ENCODE measurements at regions not wholly inside any gene's neighbourhood (a gene's known extent, or its start where the extent isn't known, plus 50 kb on each side); places are given as distances from the start of the nearest gene placed in this dataset.

GRCh38 chr17:36679815-36680467 lies 78.6 kb downstream of the MRM1 start:
- TF ChIP-seq CTCF (IDR thresholded peaks at IDR 0.05), result no peak
- Histone ChIP-seq H3K4me3 (no peak overlapping the region), H3K27ac (no peak overlapping the region), H3K27me3 (no peaks in the 10 kb centered on the region), H3K4me1 (no peaks in the 10 kb centered on the region), H3K9me3 (no peaks in the 10 kb centered on the region), H3K36me3 (no peaks in the 10 kb centered on the region)
- intact Hi-C loops (cut with DNase I), result no loop called here
- DNase-seq (no peak), ATAC-seq (no peak)

- no peak overlapping the region for H3K4me3 ChIP-seq
- intact Hi-C loops (cut with DNase I), result no loop called here
- TF ChIP-seq CTCF (IDR thresholded peaks at IDR 0.05), result no peak
- no peak overlapping the region for H3K27ac ChIP-seq
- no peaks in the 10 kb centered on the region for H3K4me1 ChIP-seq
- H3K9me3 ChIP-seq, result no peaks in the 10 kb centered on the region
- no peaks in the 10 kb centered on the region for H3K27me3 ChIP-seq
- ATAC-seq, result no peak
- no peak for DNase-seq
- H3K36me3 ChIP-seq, result no peaks in the 10 kb centered on the region
Observed at GRCh38 chr17:36680701-36681202, 79.4 kb downstream of the MRM1 start.

GRCh38 chr17:36682773-36683172 lies 81.4 kb downstream of the MRM1 start:
- no peak overlapping the region for H3K4me3 ChIP-seq
- no peak overlapping the region for H3K27ac ChIP-seq
- H3K36me3 ChIP-seq, result no peaks in the 10 kb centered on the region
- TF ChIP-seq CTCF (IDR thresholded peaks at IDR 0.05), result no peak
- intact Hi-C loops (cut with DNase I), result no loop called here
- DNase-seq (no peak), ATAC-seq (no peak)
- no peaks in the 10 kb centered on the region for H3K9me3 ChIP-seq
- no peaks in the 10 kb centered on the region for H3K4me1 ChIP-seq
- H3K27me3 ChIP-seq, result no peaks in the 10 kb centered on the region

GRCh38 chr17:36683387-36683786 lies 82.0 kb downstream of the MRM1 start:
- Histone ChIP-seq H3K36me3 (no peaks in the 10 kb centered on the region), H3K27me3 (no peaks in the 10 kb centered on the region), H3K4me1 (no peaks in the 10 kb centered on the region), H3K4me3 (no peak overlapping the region), H3K27ac (no peak overlapping the region), H3K9me3 (no peaks in the 10 kb centered on the region)
- no peak for DNase-seq
- intact Hi-C loops (cut with DNase I), result no loop called here
- no peak for ATAC-seq
- no peak for TF ChIP-seq CTCF (IDR thresholded peaks at IDR 0.05)

- H3K4me1 ChIP-seq, result no peaks in the 10 kb centered on the region
- no peaks in the 10 kb centered on the region for H3K9me3 ChIP-seq
- no peak for TF ChIP-seq CTCF (IDR thresholded peaks at IDR 0.05)
- no peaks in the 10 kb centered on the region for H3K36me3 ChIP-seq
- DNase-seq (no peak), ATAC-seq (no peak)
- no peak overlapping the region for H3K27ac ChIP-seq
- intact Hi-C loops (cut with DNase I), result no loop called here
- no peak overlapping the region for H3K4me3 ChIP-seq
- no peaks in the 10 kb centered on the region for H3K27me3 ChIP-seq
Observed at GRCh38 chr17:36684134-36684533, 82.8 kb downstream of the MRM1 start.
